Kidney epithelial cell (primary cell): ENCODE measurements at regions not wholly inside any gene's neighbourhood (a gene's known extent, or its start where the extent isn't known, plus 50 kb on each side); places are given as distances from the start of the nearest gene placed in this dataset.
A peak's percentile ranks its signal among the peaks of the same experiment; 100 is the strongest.

Source experiments
- DNase-seq: peaks from one replicate; pipeline ENCODE4 v3.0.0-alpha.2; 2010; ENCODE audit warnings: low read depth
- H3K27me3 ChIP-seq: 2 replicates; pipeline ENCODE4 v1.6.0; 2011; ENCODE audit warnings: low read length; ENCODE audit not compliant: control insufficient read depth, insufficient read depth
- H3K36me3 ChIP-seq: 2 replicates; pipeline ENCODE4 v1.5.1; 2011; ENCODE audit warnings: low read length; ENCODE audit not compliant: control insufficient read depth, insufficient read depth
- H3K4me3 ChIP-seq: 2 replicates; pipeline ENCODE4 v1.5.1; 2011; ENCODE audit warnings: low read depth, mild to moderate bottlenecking, control low read depth, low read length
- TF ChIP-seq, protein P1 (sequence below): IDR thresholded peaks from 2 replicates; pipeline ENCODE4 v1.5.1; 2011; ENCODE audit warnings: mild to moderate bottlenecking, moderate library complexity, low read length, control low read depth, inconsistent platforms; ENCODE audit not compliant: insufficient read depth, poor library complexity, severe bottlenecking

DNA sequence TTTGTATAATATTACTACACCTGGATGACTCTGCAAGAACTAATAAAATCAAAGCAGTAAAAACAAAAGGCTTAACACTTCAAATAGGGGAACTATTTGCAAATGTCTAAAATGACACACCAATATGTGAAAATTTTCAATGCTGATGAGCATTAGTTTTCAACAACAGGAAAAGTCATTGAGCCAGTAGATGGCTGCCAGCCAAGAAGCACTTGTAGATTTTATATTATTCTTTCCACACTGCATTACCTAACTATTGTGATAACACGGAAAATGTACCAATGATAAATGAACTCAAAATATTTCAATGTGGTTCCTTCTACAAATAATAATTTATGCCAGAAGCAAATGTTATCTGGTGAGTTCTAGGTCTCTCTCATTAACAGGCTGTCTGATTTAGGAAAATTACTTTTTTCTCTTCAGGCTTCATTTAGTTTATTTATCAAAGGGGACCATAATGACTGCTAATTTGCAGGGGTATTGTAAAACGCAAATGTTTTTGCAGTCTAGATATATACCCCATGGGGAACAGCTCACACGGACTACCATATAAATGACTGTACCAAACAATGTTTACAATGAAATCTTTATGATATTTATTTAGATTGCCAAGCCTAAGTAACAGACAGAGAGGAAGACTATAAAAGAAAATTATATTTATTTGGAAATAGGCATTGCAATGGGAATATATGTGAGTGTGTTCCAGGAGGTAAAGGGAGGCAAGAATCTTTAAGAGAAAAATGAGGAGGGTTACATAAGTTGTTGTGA lies 407.8 kb downstream of the LIG4 start:
- no peak overlapping the region for H3K4me3 ChIP-seq
- no peaks in the 10 kb centered on the region for H3K27me3 ChIP-seq
- DNase-seq: no peak
- no peaks in the 10 kb centered on the region for H3K36me3 ChIP-seq
- TF ChIP-seq, protein P1, sequence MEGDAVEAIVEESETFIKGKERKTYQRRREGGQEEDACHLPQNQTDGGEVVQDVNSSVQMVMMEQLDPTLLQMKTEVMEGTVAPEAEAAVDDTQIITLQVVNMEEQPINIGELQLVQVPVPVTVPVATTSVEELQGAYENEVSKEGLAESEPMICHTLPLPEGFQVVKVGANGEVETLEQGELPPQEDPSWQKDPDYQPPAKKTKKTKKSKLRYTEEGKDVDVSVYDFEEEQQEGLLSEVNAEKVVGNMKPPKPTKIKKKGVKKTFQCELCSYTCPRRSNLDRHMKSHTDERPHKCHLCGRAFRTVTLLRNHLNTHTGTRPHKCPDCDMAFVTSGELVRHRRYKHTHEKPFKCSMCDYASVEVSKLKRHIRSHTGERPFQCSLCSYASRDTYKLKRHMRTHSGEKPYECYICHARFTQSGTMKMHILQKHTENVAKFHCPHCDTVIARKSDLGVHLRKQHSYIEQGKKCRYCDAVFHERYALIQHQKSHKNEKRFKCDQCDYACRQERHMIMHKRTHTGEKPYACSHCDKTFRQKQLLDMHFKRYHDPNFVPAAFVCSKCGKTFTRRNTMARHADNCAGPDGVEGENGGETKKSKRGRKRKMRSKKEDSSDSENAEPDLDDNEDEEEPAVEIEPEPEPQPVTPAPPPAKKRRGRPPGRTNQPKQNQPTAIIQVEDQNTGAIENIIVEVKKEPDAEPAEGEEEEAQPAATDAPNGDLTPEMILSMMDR: no peak

DNA sequence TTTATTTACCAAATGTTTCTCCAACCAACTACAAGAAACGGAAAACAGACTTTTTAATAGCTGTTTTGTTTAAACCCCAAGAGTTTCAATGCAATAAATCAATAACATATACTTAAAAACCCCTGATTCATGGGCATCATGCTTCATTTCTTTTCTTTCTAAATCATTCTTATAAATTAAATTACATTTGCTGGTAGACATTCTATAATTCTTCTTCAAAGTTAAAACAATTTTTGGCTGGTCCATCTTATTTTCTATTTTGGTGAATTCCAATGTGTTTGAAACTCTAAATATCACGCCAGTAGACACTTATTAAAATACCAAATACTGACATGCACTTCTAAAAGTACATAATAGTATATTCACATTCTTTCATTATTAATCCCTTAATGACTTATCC lies 408.6 kb downstream of the LIG4 start:
- Histone ChIP-seq H3K4me3 (no peak overlapping the region), H3K36me3 (no peaks in the 10 kb centered on the region), H3K27me3 (no peaks in the 10 kb centered on the region)
- DNase-seq: no peak
- TF ChIP-seq, protein P1: no peak

DNA sequence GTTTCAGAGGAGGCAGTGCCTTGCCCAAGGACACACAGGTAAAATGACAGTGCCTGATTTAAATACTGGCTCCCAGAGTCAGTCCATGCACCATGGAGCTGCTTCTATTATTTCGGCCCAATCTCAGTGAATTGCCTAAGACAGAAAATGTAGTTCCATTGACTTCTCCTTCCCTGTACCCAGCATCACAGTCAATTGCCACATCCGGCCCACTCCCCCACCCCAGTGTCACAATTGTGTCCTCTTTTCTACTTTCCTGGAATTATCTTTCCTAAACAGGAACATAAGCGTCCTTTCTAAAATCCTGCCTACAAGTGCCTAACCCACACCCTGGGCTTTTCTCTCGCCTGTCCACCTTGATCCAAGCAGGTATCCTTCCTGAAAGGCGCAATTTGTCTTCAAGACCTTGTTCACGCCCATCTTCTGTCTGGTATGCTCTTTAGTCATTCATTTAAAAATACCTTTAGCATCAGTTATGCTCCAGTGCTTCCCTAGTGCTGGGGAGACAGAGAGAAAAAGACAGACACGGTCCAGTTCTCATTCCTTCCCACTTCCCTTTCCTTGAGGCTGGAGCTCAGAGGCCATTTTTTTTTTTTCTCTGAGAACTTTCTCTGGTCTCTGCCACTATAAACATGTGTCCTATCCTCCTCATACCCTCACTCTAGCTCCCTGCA lies 411.4 kb downstream of the LIG4 start:
- Histone ChIP-seq H3K36me3 (no peaks in the 10 kb centered on the region), H3K27me3 (no peaks in the 10 kb centered on the region), H3K4me3 (no peak overlapping the region)
- DNase-seq: peak; percentile 52
- TF ChIP-seq, protein P1: no peak

DNA sequence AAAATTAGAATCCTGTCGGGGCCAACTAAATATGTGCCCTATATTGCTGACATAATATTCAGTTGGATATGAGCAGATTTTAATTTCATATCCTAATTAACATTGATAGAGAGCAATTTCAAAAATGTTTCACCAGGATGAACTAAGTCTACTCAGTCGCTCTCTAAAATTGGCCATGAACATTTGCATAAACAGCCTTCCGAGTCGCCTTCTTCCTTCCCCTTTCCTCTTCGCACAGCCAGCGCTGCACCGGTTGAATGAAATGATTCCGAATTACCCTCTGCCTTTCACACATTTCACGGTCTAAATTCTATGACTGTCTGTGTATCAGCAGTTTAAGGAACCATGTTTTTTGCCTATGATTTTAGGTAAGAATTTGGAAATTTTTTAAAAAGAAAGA lies 413.7 kb downstream of the LIG4 start:
- no peaks in the 10 kb centered on the region for H3K27me3 ChIP-seq
- no peaks in the 10 kb centered on the region for H3K36me3 ChIP-seq
- DNase-seq: no peak
- no peak overlapping the region for H3K4me3 ChIP-seq
- TF ChIP-seq, protein P1: no peak

DNA sequence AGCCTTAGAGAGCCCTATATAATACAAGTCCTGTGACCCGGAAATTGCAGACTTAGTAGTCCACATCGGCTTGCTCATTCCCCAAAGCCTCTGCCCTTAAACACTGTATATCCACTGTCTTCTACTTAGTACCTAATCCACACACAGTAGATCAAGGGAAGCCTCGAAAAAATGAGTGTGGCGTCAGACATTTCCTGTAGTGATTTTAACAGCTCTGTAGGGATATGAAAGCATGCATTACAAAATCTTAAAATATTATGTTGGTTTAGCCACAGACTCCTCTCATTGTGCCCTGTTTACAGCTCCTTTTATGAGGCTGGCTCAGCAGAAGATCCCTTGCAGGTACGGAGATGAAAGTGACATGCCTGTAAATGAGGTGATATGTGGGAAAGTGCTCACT lies 416.3 kb downstream of the LIG4 start:
- DNase-seq: no peak

More for the DNA sequence above, 416.3 kb downstream of the LIG4 start:
- TF ChIP-seq, protein P1: no peak
- no peaks in the 10 kb centered on the region for H3K36me3 ChIP-seq
- H3K4me3 ChIP-seq: no peak overlapping the region
- no peaks in the 10 kb centered on the region for H3K27me3 ChIP-seq
